ENCODE measurements at regions not wholly inside any gene's neighbourhood (a gene's known extent, or its start where the extent isn't known, plus 50 kb on each side); places are given as distances from the start of the nearest gene placed in this dataset.

- H3K9me3 ChIP-seq = no peaks in the 10 kb centered on the region
- intact Hi-C loops (cut with DNase I) = no loop called here
These were observed 123.7 kb upstream of the CLSTN2 start for GRCh38 chr3:139811331-139811730.

GRCh38 chr3:139808201-139808600, 126.8 kb upstream of the CLSTN2 start:
- H3K27me3 ChIP-seq = no peaks in the 10 kb centered on the region
- TF ChIP-seq CTCF (IDR thresholded peaks at IDR 0.05) (no peak), POLR2AphosphoS5 (IDR thresholded peaks at IDR 0.05; ENCODE audit: insufficient read depth in 1 of 2, low read depth in 1 of 2) (no peak)
- no peak for DNase-seq (ENCODE audit: extremely low spot score in 2 of 2)
- no peaks in the 10 kb centered on the region for H3K4me1 ChIP-seq
- intact Hi-C loops (cut with DNase I) = no loop called here
- H3K9me3 ChIP-seq = no peaks in the 10 kb centered on the region
- H3K36me3 ChIP-seq = no peaks in the 10 kb centered on the region
- no peak overlapping the region for H3K4me3 ChIP-seq
- H3K27ac ChIP-seq = no peak overlapping the region

More at GRCh38 chr3:139811331-139811730, 123.7 kb upstream of the CLSTN2 start:
- Histone ChIP-seq H3K27me3 (no peaks in the 10 kb centered on the region), H3K4me3 (no peak overlapping the region), H3K36me3 (no peaks in the 10 kb centered on the region), H3K27ac (no peak overlapping the region), H3K4me1 (no peaks in the 10 kb centered on the region)
- no peak for TF ChIP-seq POLR2AphosphoS5 (IDR thresholded peaks at IDR 0.05; ENCODE audit: insufficient read depth in 1 of 2, low read depth in 1 of 2)
- no peak for TF ChIP-seq CTCF (IDR thresholded peaks at IDR 0.05)
- TF ChIP-seq POLR2A (IDR thresholded peaks at IDR 0.05) = no peak
- DNase-seq (ENCODE audit: extremely low spot score in 2 of 2) = no peak

- H3K36me3 ChIP-seq = no peaks in the 10 kb centered on the region
- TF ChIP-seq CTCF (IDR thresholded peaks at IDR 0.05) = no peak
- no peak for TF ChIP-seq POLR2AphosphoS5 (IDR thresholded peaks at IDR 0.05; ENCODE audit: insufficient read depth in 1 of 2, low read depth in 1 of 2)
- TF ChIP-seq POLR2A (IDR thresholded peaks at IDR 0.05) = no peak
- H3K4me3 ChIP-seq = no peak overlapping the region
- H3K27me3 ChIP-seq = no peaks in the 10 kb centered on the region
- H3K4me1 ChIP-seq = no peaks in the 10 kb centered on the region
- intact Hi-C loops (cut with DNase I) = no loop called here
- no peaks in the 10 kb centered on the region for H3K9me3 ChIP-seq
- no peak overlapping the region for H3K27ac ChIP-seq
- peak in 1 of 2 donors; percentile 81 for DNase-seq (ENCODE audit: extremely low spot score in 2 of 2)
These were observed 125.5 kb upstream of the NMNAT3 start for GRCh38 chr3:139803294-139803693.

GRCh38 chr3:139797724-139798343, 120.1 kb upstream of the NMNAT3 start:
- Histone ChIP-seq H3K4me3 (no peak overlapping the region), H3K9me3 (no peaks in the 10 kb centered on the region), H3K36me3 (no peaks in the 10 kb centered on the region)

More at GRCh38 chr3:139797724-139798343, 120.1 kb upstream of the NMNAT3 start:
- Histone ChIP-seq H3K4me1 (no peaks in the 10 kb centered on the region), H3K27ac (no peak overlapping the region), H3K27me3 (no peaks in the 10 kb centered on the region)
- no peak for DNase-seq (ENCODE audit: extremely low spot score in 2 of 2)
- intact Hi-C loops (cut with DNase I) = no loop called here
- TF ChIP-seq POLR2AphosphoS5 (IDR thresholded peaks at IDR 0.05; ENCODE audit: insufficient read depth in 1 of 2, low read depth in 1 of 2) (no peak), POLR2A (IDR thresholded peaks at IDR 0.05) (no peak), CTCF (IDR thresholded peaks at IDR 0.05) (no peak)
